Endothelial cell of umbilical vein (primary cell): ENCODE measurements at regions not wholly inside any gene's neighbourhood (a gene's known extent, or its start where the extent isn't known, plus 50 kb on each side); places are given as distances from the start of the nearest gene placed in this dataset.

ENCODE experiments used
- BruUV-seq: library from RNA; stranded (reverse); fragments of 400-500 nt; replicated peaks from 2 replicates; lab custom pipeline; 2021; lab: Mats Ljungman, UMichigan
- CTCF ChIA-PET: fragments of 300-600, 350-600 bp; sonication (Branson Sonifier 250); formaldehyde crosslinking; loops from one replicate; lab custom pipeline; 2021; ENCODE audit warnings: antibody characterized with exemption, inconsistent platforms; lab: Charles Lee
- POLR2A ChIA-PET: fragments of 300-600, 350-600 bp; sonication (Branson Sonifier 250); formaldehyde crosslinking; loops from one replicate; lab custom pipeline; 2021; ENCODE audit warnings: antibody characterized with exemption, inconsistent platforms; lab: Charles Lee
- DNase-seq: peaks from one replicate; pipeline ENCODE4 v3.0.0-alpha.2; 2011; ENCODE audit warnings: low read depth, low spot score
- FAIRE-seq: peaks from 2 replicates; lab custom pipeline; 2011; peaks lifted over from hg19 to GRCh38; lab: Jason Lieb, UNC
- H2AFZ ChIP-seq: 2 replicates; pipeline ENCODE4 v1.6.0; 2012; ENCODE audit warnings: low read depth, low read length, control low read depth, inconsistent platforms
- H3K27ac ChIP-seq: 2 replicates; pipeline ENCODE4 v1.5.1; 2011; ENCODE audit warnings: low read depth, mild to moderate bottlenecking, control low read depth, low read length, moderate library complexity; ENCODE audit not compliant: insufficient read depth
- H3K27me3 ChIP-seq, 2 experiments: 2 replicates each; pipeline versions ENCODE4 v1.6.0 to v1.6.1; 2011; ENCODE audit warnings: low read length in 2 of 2, mixed read lengths in 1 of 2; ENCODE audit not compliant: control insufficient read depth in 2 of 2, insufficient read depth in 2 of 2
- H3K36me3 ChIP-seq, 2 experiments: 2 replicates in 1 of 2; 3 replicates in 1 of 2; pipeline ENCODE4 v1.5.1; 2011; ENCODE audit warnings: low read length in 2 of 2, mild to moderate bottlenecking in 1 of 2, moderate library complexity in 1 of 2; ENCODE audit not compliant: control insufficient read depth in 2 of 2, insufficient read depth in 2 of 2; ENCODE audit errors: extremely low read depth in 1 of 2
- H3K4me1 ChIP-seq: 3 replicates; pipeline ENCODE4 v1.5.1; 2011; ENCODE audit warnings: mild to moderate bottlenecking, low read length; ENCODE audit not compliant: control insufficient read depth, insufficient read depth; ENCODE audit errors: extremely low read depth
- H3K4me2 ChIP-seq: 2 replicates; pipeline ENCODE4 v1.6.1; 2011; ENCODE audit warnings: low read length, control low read depth, mixed read lengths; ENCODE audit not compliant: insufficient read depth
- H3K4me3 ChIP-seq, 3 experiments: fragments of 200-600 bp in 1 of 3; sonication (generic), shearing (Covaris generic) in 1 of 3; replicated peaks in 1 of 3; 2 replicates each; pipeline ENCODE4 v1.5.1; 2011 to 2016; ENCODE audit warnings: control low read depth in 3 of 3, low read length in 3 of 3, mild to moderate bottlenecking in 2 of 3, inconsistent platforms in 1 of 3, low read depth in 1 of 3, moderate library complexity in 1 of 3; ENCODE audit not compliant: insufficient read depth in 1 of 3
- H3K79me2 ChIP-seq: 2 replicates; pipeline ENCODE4 v1.6.0; 2012; ENCODE audit warnings: low read length, inconsistent platforms; ENCODE audit not compliant: control insufficient read depth, insufficient read depth
- H3K9ac ChIP-seq: replicated peaks from 2 replicates; pipeline ENCODE3; 2011; ENCODE audit warnings: low read length, control low read depth; ENCODE audit not compliant: insufficient read depth; ENCODE audit errors: extremely low read depth
- H3K9me1 ChIP-seq: replicated peaks from 3 replicates; pipeline ENCODE4 v1.6.0; 2011; ENCODE audit warnings: mild to moderate bottlenecking, low read length; ENCODE audit not compliant: control insufficient read depth, insufficient read depth; ENCODE audit errors: extremely low read depth
- H3K9me3 ChIP-seq: replicated peaks from 2 replicates; pipeline ENCODE4 v1.5.1; 2012; ENCODE audit warnings: low read length, inconsistent platforms; ENCODE audit not compliant: control insufficient read depth, insufficient read depth
- H4K20me1 ChIP-seq: replicated peaks from 2 replicates; pipeline ENCODE3; 2011; ENCODE audit warnings: mild to moderate bottlenecking, low read length; ENCODE audit not compliant: control insufficient read depth, insufficient read depth; ENCODE audit errors: extremely low read depth
- EZH2 ChIP-seq: IDR thresholded peaks from 2 replicates; pipeline ENCODE4 v1.6.1; 2012; ENCODE audit warnings: borderline replicate concordance, low read depth, mild to moderate bottlenecking, moderate library complexity, low read length, inconsistent platforms; ENCODE audit not compliant: severe bottlenecking
- FOS ChIP-seq: IDR thresholded peaks from 2 replicates; pipeline ENCODE4 v1.6.1; 2011; ENCODE audit warnings: mild to moderate bottlenecking, low read length, moderate library complexity, borderline replicate concordance; ENCODE audit not compliant: insufficient read depth
- GATA2 ChIP-seq: IDR thresholded peaks from 2 replicates; pipeline ENCODE4 v1.7.0; 2011; ENCODE audit warnings: low read depth, mild to moderate bottlenecking, moderate library complexity, mixed read lengths, low read length; ENCODE audit not compliant: insufficient read length, insufficient read depth
- JUN ChIP-seq: IDR thresholded peaks from 2 replicates; pipeline ENCODE4 v1.6.1; 2011; ENCODE audit warnings: borderline replicate concordance, low read depth; ENCODE audit not compliant: insufficient read length, insufficient read depth
- MYC ChIP-seq: IDR thresholded peaks from one replicate; pipeline ENCODE4 v1.6.1; 2011; ENCODE audit warnings: mild to moderate bottlenecking, low read depth, low read length
- POLR2A ChIP-seq: IDR thresholded peaks from 2 replicates; pipeline ENCODE4 v1.6.1; 2012; ENCODE audit warnings: low read depth, mild to moderate bottlenecking, control low read depth, low read length
- POLR2AphosphoS5 ChIP-seq: IDR thresholded peaks from 2 replicates; pipeline ENCODE4 v1.6.1; 2012; ENCODE audit warnings: low read depth, mild to moderate bottlenecking, control low read depth, low read length, moderate library complexity; ENCODE audit not compliant: insufficient read depth
- dilution Hi-C: fragments of 300-500 bp; cut with MboI; formaldehyde crosslinking; loops from one replicate; pipeline ENCODE4 v1.15.0; 2019; ENCODE audit warnings: low sequenced_read_pairs; ENCODE audit not compliant: extremely low pct_ligation_motif_present
- intact Hi-C: fragments of 100-400 bp; cut with micrococcal nuclease; formaldehyde crosslinking; loops from one replicate; pipeline ENCODE4 v1.10.0; 2022
- TF ChIP-seq, protein P1 (sequence below), 2 donors: IDR thresholded peaks; 1 replicate in 1 of 2; 2 replicates in 1 of 2; pipeline ENCODE4 v1.5.1; 2011; ENCODE audit warnings: low read length in 2 of 2, mild to moderate bottlenecking in 2 of 2, moderate library complexity in 2 of 2, control low read depth in 1 of 2, inconsistent platforms in 1 of 2, low read depth in 1 of 2; ENCODE audit not compliant: insufficient read depth in 1 of 2; ENCODE audit errors: extremely low read depth in 1 of 2
- TF ChIP-seq, protein P2 (sequence below): IDR thresholded peaks from 2 replicates; pipeline ENCODE4 v1.6.1; 2011; ENCODE audit not compliant: insufficient read depth, insufficient read length

DNA sequence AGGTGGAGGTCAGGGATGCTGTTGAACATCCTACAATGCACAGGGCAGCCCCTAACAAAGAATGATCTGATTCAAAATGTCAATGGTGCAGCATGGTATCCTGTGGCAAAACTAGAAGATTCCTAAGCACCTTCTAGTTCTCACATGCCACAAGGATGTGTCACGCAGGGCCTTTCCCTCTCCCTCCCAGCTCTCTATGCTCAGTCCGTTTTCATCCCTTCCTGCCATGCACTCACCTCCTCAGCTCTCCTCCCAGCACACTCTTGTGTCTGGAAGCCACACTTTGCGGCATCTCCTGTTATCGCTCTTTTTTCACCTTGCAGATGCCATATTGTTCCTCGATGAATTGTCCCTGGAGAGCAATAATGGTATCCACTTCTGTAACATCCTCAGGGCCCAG, 263.4 kb downstream of the CDC5L start:
- H2AFZ ChIP-seq: no peak overlapping the region
- H4K20me1 ChIP-seq: no peaks in the 10 kb centered on the region
- no peak overlapping the region for H3K9ac ChIP-seq
- no peaks in the 10 kb centered on the region for H3K79me2 ChIP-seq
- no peaks in the 10 kb centered on the region for H3K9me1 ChIP-seq
- H3K27me3 ChIP-seq: peaks cover 13 to 23% of the 10 kb centered on the region in 2 experiments
- no peaks in the 10 kb centered on the region for H3K4me1 ChIP-seq
- ChIA-PET CTCF (no interaction called here), POLR2A (no interaction called here)
- dilution Hi-C loops (no loop called here), intact Hi-C loops (loop anchor here (10.0 kb wide), 1 partner anchor 434 kb away; no protein-coding TSS in a partner anchor)
- H3K4me2 ChIP-seq: no peak overlapping the region
- FAIRE-seq (no peak), DNase-seq (no peak)
- no peak overlapping the region for H3K27ac ChIP-seq
- H3K4me3 ChIP-seq: no peak overlapping the region
- H3K9me3 ChIP-seq: no peaks in the 10 kb centered on the region
- no peaks in the 10 kb centered on the region for H3K36me3 ChIP-seq
- TF ChIP-seq, protein P1, sequence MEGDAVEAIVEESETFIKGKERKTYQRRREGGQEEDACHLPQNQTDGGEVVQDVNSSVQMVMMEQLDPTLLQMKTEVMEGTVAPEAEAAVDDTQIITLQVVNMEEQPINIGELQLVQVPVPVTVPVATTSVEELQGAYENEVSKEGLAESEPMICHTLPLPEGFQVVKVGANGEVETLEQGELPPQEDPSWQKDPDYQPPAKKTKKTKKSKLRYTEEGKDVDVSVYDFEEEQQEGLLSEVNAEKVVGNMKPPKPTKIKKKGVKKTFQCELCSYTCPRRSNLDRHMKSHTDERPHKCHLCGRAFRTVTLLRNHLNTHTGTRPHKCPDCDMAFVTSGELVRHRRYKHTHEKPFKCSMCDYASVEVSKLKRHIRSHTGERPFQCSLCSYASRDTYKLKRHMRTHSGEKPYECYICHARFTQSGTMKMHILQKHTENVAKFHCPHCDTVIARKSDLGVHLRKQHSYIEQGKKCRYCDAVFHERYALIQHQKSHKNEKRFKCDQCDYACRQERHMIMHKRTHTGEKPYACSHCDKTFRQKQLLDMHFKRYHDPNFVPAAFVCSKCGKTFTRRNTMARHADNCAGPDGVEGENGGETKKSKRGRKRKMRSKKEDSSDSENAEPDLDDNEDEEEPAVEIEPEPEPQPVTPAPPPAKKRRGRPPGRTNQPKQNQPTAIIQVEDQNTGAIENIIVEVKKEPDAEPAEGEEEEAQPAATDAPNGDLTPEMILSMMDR (IDR thresholded peaks at IDR 0.05; ENCODE audit: extremely low read depth in 1 of 2, insufficient read depth in 1 of 2, low read depth in 1 of 2, low read length in 2 of 2): no peak
- TF ChIP-seq EZH2 (no peak), POLR2A (no peak), POLR2AphosphoS5 (no peak), MYC (no peak), GATA2 (no peak), JUN (no peak), FOS (no peak)
- TF ChIP-seq, protein P2, sequence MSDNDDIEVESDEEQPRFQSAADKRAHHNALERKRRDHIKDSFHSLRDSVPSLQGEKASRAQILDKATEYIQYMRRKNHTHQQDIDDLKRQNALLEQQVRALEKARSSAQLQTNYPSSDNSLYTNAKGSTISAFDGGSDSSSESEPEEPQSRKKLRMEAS: no peak
- no TSS peak for BruUV-seq
